A673 (cell line): ENCODE measurements at regions not wholly inside any gene's neighbourhood (a gene's known extent, or its start where the extent isn't known, plus 50 kb on each side); places are given as distances from the start of the nearest gene placed in this dataset.

Source experiments
- BruUV-seq: library from RNA; stranded (reverse); fragments of 400-500 nt; replicated peaks from 2 replicates; lab custom pipeline; 2021; lab: Mats Ljungman, UMichigan
- CTCF ChIA-PET: fragments of 300-600 bp; sonication (Branson Sonifier 250); formaldehyde crosslinking; loops from one replicate; lab custom pipeline; 2022; ENCODE audit warnings: antibody characterized with exemption; lab: Charles Lee
- POLR2A ChIA-PET: fragments of 300-600 bp; sonication (Branson Sonifier 250); formaldehyde crosslinking; loops from one replicate; lab custom pipeline; 2022; ENCODE audit warnings: antibody characterized with exemption; ENCODE audit not compliant: low non-redundant PET; lab: Charles Lee
- DNase-seq: peaks from one replicate; pipeline ENCODE4 v3.0.0-alpha.2; 2015; ENCODE audit warnings: low spot score
- H3K27ac ChIP-seq: fragments of 200-600 bp; sonication (generic); 2 replicates; pipeline ENCODE4 v1.5.1; 2016; ENCODE audit warnings: mixed run types, low read depth, mild to moderate bottlenecking, mixed read lengths, antibody characterized with exemption, low read length; ENCODE audit not compliant: poor library complexity, severe bottlenecking
- H3K27me3 ChIP-seq: fragments of 200-600 bp; sonication (generic); replicated peaks from 2 replicates; pipeline ENCODE4 v1.6.1; 2017; ENCODE audit warnings: mixed run types, low read depth, mild to moderate bottlenecking, mixed read lengths, antibody characterized with exemption, low read length; ENCODE audit not compliant: insufficient read depth, poor library complexity
- H3K36me3 ChIP-seq: fragments of 200-600 bp; sonication (generic); 2 replicates; pipeline ENCODE4 v1.6.1; 2016; ENCODE audit warnings: mixed run types, mild to moderate bottlenecking, mixed read lengths, antibody characterized with exemption, low read length; ENCODE audit not compliant: insufficient read depth, poor library complexity, severe bottlenecking
- H3K4me1 ChIP-seq: fragments of 200-600 bp; sonication (generic); 2 replicates; pipeline ENCODE4 v1.6.1; 2017; ENCODE audit warnings: mixed run types, mild to moderate bottlenecking, mixed read lengths, antibody characterized with exemption, low read length; ENCODE audit not compliant: insufficient read depth, poor library complexity, severe bottlenecking
- H3K4me3 ChIP-seq: fragments of 200-600 bp; sonication (generic); 2 replicates; pipeline ENCODE4 v1.5.1; 2016; ENCODE audit warnings: low read depth, mixed run types, mild to moderate bottlenecking, mixed read lengths, low read length; ENCODE audit not compliant: poor library complexity, severe bottlenecking
- H3K9me3 ChIP-seq: fragments of 200-600 bp; sonication (generic); 2 replicates; pipeline ENCODE4 v1.6.1; 2016; ENCODE audit warnings: mixed run types, low read depth, mild to moderate bottlenecking, mixed read lengths, antibody characterized with exemption, low read length; ENCODE audit not compliant: poor library complexity, severe bottlenecking
- EZH2 ChIP-seq: fragments of 200-600 bp; sonication (generic); IDR thresholded peaks from 2 replicates; pipeline ENCODE4 v1.6.1; 2017; ENCODE audit warnings: borderline replicate concordance, low read depth, mild to moderate bottlenecking, mixed read lengths, antibody characterized with exemption, low read length; ENCODE audit not compliant: poor library complexity, severe bottlenecking
- intact Hi-C: fragments of 100-400 bp; cut with micrococcal nuclease; formaldehyde crosslinking; loops from one replicate; pipeline ENCODE4 v1.10.0; 2022; ENCODE audit not compliant: unreplicated experiment
- TF ChIP-seq, protein P1 (sequence below): fragments of 300-800, 200-600 bp; sonication (generic); conservative IDR thresholded peaks from 2 replicates; pipeline ENCODE4 v1.5.1; 2017; ENCODE audit warnings: low read depth, mild to moderate bottlenecking, antibody characterized with exemption, low read length, moderate library complexity, mixed read lengths

DNA sequence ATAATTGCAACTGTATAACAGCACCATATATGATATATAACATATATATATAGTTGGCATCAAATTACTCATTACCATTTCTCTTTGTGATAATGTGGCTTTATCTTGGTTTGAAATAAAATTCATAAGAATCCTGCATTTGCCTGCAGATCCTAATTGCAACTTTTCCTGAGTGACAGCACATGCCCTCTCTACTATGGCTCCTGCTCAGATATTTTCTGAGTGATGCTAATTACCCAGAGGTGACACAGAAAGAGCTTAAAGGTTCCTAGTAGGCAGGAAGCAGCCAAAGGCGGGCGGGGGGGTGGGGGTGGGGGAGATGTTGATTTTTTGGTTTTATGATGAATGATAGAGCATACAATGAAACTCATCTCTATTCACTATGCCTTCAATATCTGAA is 370.6 kb downstream of the MFSD1 start:
- no peak for DNase-seq
- TF ChIP-seq, protein P1, sequence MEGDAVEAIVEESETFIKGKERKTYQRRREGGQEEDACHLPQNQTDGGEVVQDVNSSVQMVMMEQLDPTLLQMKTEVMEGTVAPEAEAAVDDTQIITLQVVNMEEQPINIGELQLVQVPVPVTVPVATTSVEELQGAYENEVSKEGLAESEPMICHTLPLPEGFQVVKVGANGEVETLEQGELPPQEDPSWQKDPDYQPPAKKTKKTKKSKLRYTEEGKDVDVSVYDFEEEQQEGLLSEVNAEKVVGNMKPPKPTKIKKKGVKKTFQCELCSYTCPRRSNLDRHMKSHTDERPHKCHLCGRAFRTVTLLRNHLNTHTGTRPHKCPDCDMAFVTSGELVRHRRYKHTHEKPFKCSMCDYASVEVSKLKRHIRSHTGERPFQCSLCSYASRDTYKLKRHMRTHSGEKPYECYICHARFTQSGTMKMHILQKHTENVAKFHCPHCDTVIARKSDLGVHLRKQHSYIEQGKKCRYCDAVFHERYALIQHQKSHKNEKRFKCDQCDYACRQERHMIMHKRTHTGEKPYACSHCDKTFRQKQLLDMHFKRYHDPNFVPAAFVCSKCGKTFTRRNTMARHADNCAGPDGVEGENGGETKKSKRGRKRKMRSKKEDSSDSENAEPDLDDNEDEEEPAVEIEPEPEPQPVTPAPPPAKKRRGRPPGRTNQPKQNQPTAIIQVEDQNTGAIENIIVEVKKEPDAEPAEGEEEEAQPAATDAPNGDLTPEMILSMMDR = no peak
- Histone ChIP-seq H3K4me1 (no peaks in the 10 kb centered on the region), H3K4me3 (no peak overlapping the region), H3K9me3 (no peaks in the 10 kb centered on the region), H3K36me3 (no peaks in the 10 kb centered on the region), H3K27me3 (no peaks in the 10 kb centered on the region), H3K27ac (no peak overlapping the region)
- intact Hi-C loops = no loop called here
- ChIA-PET CTCF (interaction anchor here (0.6 kb wide), 2 partner anchors 19 to 599 kb away, joined by 7 to 8 read pairs; no protein-coding TSS in a partner anchor), POLR2A (no interaction called here)
- no TSS peak for BruUV-seq

DNA sequence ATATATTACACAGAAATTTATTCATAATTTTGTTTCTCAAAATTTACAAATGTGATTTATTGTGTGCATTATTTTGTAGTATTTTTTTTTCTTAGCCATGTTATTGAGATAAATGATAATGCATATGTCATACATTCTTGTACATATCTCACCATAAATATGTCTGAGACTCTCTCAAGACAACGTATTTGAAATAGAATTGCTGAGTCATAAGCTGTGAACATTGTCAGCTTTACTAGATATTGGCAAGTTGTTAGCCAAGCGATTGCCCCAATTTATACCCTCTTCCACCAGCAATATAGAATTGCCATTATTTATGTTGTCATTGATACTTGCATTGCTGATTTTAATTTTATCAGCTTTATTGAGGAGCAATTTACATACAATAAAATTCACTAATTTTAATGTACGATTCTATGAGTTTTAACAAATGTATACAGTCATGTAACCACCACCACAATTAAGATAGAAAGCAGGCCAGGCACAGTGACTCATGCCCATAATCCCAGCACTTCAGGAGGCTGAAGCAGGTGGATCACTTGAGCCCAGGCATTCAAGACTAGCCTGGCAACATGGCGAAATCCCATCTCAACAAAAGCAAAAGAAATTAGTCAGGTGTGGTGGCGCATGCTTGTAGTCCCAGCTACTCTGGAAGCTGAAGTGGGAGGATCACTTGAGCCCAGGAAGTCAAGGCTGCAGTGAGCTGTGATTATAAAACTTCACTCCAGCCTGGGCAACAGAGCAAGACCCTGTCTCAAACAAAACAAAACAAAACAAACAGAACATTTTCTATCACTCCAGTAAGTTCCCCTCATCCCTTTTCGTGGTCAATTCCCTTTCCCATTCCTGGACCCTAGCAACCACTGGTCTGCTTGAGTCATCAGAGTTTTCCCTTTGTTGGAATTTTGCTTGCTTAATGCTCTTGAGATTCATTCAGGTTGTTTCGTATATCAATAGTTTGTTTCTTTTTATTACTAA is 373.1 kb downstream of the MFSD1 start:
- no peaks in the 10 kb centered on the region for H3K36me3 ChIP-seq
- no peaks in the 10 kb centered on the region for H3K4me1 ChIP-seq
- H3K27ac ChIP-seq = no peak overlapping the region
- TF ChIP-seq, protein P1 = no peak
- TF ChIP-seq EZH2 = no peak
- intact Hi-C loops = no loop called here
- ChIA-PET CTCF (no interaction called here), POLR2A (no interaction called here)
- H3K4me3 ChIP-seq = no peak overlapping the region
- no TSS peak for BruUV-seq
- peaks cover 8% of the 10 kb centered on the region for H3K27me3 ChIP-seq
- DNase-seq = no peak
- no peaks in the 10 kb centered on the region for H3K9me3 ChIP-seq

DNA sequence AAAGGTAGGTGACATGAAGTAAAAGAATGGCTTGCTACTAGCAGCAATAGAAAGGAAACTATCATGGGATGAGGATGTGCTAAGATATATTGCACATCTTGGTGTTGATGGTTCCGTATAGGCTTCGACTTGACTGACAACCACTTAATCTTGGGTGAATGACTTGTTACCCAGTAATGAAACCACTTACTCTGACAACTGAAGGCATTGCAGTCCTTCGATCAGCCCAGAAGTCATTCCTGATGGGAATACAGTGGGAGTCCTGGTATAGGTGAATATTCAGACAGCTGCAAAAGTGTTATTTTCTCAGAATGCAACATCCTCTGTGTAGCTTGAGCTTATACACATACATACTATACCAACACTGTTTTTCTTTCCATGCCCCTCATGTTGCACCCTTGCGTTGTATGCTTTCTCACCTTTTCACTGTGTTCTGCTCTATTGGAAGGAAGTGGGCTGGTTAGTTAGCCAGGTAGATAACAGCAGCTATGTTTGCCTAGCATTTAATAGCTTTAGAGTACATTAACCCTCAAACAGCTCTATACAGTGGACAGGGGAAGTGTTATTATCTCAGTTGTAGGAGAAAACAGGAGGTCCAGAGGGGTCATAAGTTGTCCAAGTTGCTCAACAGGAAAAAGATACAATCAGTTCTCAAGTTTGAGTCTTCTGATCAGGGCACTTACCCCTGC is 376.5 kb downstream of the MFSD1 start:
- no peak for DNase-seq
- no peaks in the 10 kb centered on the region for H3K9me3 ChIP-seq
- intact Hi-C loops = no loop called here
- ChIA-PET CTCF (no interaction called here), POLR2A (no interaction called here)
- peaks cover 8% of the 10 kb centered on the region for H3K27me3 ChIP-seq
- H3K4me3 ChIP-seq = no peak overlapping the region
- TF ChIP-seq EZH2 = no peak
- TF ChIP-seq, protein P1 = no peak
- H3K4me1 ChIP-seq = no peaks in the 10 kb centered on the region
- H3K27ac ChIP-seq = no peak overlapping the region
- H3K36me3 ChIP-seq = no peaks in the 10 kb centered on the region
- no TSS peak for BruUV-seq
